ENCODE measurements at regions not wholly inside any gene's neighbourhood (a gene's known extent, or its start where the extent isn't known, plus 50 kb on each side); places are given as distances from the start of the nearest gene placed in this dataset.

DNA sequence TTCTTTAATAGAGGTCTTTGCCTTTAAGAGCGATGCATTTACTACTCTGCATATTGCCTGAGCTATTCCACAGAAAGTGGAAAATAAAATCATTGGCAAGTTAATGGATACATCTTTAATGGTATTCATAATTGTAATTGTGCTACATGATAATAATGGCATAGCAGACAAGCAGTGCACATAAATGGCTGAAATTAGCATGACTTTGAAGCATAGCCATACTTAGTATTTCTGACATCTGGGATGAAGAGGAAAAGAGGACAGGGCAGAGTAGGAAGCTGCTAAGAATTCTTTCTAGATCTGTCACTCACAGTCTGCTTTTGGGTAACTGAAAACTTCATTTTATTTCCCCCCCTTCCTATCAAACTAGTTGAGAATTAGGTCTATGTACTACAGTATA is 195.0 kb upstream of the NRIP1 start:
- ATAC-seq (no peak), DNase-seq (ENCODE audit: missing footprints) (no peak)
- intact Hi-C loops (cut with DNase I): no loop called here

DNA sequence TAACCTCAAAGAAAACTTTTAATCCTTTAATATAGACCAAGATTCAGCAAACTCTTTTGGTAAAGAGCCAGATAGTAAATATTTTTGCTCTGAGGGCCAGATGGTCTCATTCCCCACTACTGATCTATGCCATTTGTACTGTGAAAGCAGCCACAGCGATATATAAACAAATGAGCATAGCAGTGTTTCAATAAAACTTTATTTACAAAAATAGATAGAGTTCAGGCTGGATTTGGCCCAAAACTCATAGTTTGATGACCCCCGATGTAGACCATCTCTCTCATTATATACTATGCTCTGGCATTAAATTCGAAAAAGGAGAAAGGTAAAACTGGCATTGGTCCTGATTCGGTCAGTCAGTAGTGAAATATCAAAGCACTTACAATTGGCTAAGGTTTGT is 195.8 kb upstream of the NRIP1 start:
- DNase-seq (ENCODE audit: missing footprints): no peak
- intact Hi-C loops (cut with DNase I): no loop called here
- no peak for ATAC-seq

DNA sequence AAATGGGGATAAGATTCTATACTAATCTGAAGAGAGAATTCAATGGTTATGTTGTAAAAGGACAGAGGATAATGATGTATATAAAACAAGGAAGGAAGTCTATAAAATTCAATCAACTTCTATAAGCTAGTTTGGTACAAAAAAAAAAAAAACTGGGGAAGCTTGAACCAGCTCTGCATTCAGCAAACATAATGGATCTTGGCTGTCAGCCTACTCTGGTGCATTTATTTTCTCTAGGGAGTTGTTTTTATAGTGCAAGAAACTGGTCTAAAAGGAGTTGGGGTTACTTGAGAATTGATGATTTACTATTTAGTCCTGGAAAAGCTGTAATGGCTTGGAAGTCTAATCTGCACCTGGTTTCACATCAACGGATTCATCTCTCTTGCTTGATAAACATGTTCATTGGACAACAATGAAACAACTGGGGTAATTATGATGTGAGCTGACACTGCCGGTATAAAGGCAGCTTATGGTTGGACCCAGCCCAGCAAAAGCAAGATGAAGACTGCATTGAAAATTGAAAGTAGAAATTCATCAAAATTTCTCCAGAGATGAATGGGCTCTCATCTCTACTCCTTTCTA is 199.4 kb upstream of the NRIP1 start:
- no peak for ATAC-seq
- DNase-seq (ENCODE audit: missing footprints): no peak
- intact Hi-C loops (cut with DNase I): no loop called here

DNA sequence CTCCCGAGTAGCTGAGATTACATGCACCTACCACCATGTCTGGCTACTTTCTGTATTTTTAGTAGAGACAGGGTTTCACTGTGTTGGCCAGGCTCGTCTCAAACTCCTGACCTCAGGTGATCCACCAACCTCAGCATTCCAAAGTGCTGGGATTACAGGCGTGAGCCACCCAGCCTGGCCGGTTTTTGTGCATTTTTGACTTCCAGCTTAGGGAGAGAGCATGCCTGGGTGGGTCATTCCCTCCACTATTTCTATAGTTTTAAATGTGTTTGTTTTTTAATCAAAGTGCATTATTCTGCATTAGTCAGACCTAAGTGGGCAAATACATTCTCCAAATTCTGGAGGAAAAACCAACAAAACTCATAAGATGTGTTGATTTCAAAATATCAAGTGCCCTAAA is 207.4 kb upstream of the NRIP1 start:
- intact Hi-C loops (cut with DNase I): no loop called here
- no peak for DNase-seq (ENCODE audit: missing footprints)

DNA sequence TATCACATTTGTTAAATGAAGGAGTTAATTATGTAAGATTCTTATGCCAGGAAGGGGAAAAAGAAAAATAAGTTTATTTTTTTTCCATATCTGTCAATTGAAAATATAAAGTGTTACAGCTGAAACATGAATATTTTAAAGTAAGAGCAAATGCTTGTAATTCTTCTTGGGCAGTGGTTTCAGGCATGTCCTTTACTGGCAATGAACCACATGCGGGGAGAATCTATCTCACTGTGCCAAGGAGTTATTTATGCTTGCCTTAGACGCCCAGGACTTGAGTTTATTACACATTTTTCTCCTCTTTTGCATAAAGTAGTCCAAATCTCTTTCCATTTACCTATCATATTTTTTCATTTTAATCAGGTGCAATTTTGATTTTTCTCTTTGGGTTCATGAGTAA is 207.8 kb upstream of the NRIP1 start:
- no peak for ATAC-seq
- intact Hi-C loops (cut with DNase I): no loop called here
- DNase-seq (ENCODE audit: missing footprints): no peak

More for the DNA sequence above, 207.4 kb upstream of the NRIP1 start:
- no peak for ATAC-seq

DNA sequence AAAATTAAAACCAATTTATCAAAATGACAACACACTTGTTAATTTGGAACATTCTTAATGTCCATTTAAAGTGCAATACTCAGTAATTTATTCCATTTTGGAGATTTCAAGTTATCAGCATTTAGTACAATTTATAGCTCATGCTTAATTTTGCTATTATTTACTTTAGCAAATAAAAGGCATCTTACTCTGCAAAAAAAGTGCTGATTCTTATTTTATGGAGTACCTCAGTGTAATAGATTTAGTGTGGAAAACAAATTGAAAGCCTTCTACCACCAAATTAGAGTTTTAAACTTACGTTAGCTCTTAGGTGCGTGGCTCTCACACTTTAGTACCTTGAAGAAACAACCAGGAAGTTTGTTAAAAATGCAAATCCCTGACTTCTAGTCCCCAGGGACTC is 208.4 kb upstream of the NRIP1 start:
- ATAC-seq: no peak
- intact Hi-C loops (cut with DNase I): no loop called here
- DNase-seq (ENCODE audit: missing footprints): no peak

DNA sequence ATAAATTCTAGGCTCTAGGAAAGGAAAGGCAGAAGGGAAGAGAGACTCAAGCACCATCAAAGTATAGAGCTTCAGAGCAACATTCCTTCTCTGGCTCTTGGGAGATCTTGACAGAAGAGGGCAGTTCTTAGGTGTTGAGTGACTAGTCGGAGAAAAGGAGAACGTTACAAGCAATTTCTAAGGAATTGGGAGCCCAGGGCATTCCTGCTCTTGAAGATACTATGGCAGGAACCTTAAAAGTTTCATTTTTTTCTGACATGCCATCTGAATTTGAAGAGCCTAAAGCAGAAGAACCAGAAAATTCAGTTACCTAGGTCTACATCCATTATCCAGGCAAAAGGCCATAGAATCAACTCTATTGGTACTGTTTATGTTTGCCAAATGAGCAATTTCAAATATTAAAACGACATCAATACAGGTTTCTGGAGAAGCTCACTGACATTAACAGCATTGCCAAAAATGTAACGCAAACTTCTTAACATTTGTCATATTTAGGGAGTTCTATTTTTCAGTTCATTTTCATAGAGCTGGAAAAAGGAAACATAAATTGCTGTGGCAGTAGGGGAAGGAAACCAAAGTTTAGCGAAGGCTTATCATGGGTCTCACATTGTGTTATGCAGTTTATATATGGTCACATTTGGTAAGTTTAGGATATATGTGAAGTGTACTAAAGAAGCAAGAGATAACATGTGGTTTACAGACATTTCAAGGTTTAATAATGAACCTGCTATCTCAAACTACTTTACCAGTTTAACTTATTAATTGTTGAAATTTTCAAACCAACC is 210.1 kb upstream of the NRIP1 start:
- no peak for DNase-seq (ENCODE audit: missing footprints)
- intact Hi-C loops (cut with DNase I): no loop called here
- ATAC-seq: no peak

DNA sequence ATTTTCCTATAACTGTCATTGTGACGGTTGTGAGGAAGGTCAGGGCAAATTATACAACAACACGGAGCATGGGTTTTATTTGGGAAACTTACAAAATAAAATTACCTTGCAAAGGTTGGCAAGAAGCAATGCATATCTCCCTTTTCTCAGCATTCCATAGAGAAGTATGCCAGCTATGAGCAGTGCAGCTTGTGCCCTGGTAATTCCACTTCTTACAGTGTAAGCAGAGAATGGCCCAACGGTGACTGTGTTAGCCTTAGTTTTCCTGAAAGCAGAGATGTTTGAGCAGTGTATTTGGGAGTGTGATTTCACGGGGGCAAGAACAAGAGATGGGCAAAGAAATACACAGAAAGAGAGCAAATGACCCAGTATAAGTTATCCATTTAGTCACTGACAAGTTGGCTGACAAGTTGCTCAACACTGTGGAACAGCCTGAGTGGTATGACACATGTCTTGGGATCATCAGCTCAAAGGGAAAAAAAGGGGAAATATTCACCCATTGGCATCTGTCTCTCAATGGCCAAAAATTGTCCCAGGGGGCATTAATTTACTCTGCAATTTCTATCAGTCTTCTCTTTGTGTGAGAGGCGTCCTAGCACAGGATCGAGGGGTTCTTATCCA is 210.9 kb upstream of the NRIP1 start:
- DNase-seq (ENCODE audit: missing footprints) (no peak), ATAC-seq (no peak)
- intact Hi-C loops (cut with DNase I): no loop called here

DNA sequence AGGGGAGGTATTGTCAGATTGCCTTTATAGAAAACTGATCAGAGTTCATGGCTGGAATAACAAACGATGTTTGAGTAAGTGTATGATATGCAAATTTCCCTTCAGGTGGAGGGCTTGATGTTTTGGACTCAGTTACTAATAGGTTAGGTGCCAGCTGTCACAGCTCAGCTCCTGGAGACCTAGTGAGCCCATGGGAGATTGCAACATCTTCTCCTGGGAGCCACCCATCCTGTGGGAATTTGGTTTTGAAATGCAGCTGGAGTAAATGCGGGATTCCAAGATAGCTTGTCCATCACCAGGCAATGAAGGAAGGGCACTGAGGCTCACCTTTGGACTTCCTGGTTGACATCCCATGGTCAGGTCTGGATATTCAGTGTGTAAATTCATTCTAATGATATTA is 211.4 kb upstream of the NRIP1 start:
- ATAC-seq: no peak
- DNase-seq (ENCODE audit: missing footprints): no peak
- intact Hi-C loops (cut with DNase I): no loop called here

DNA sequence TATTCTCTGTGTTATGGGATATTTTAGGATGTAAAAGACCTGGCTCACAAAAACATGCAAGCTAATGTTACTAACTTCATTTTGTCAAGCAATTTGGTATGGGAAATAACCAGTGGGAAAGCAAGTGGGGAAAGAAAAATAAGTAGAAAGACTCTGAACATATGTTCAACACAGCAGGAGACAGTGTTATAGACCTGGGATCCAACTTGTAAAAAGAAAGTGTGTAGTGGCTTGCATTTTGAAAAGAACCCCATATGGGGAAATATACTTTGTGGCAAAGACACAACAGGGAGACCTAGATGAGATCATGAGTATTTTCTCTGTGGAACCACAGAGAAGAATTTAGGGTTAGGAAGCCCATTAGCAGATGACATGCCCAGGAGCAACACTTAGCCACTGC is 212.7 kb upstream of the NRIP1 start:
- no peak for ATAC-seq
- intact Hi-C loops (cut with DNase I): no loop called here

DNA sequence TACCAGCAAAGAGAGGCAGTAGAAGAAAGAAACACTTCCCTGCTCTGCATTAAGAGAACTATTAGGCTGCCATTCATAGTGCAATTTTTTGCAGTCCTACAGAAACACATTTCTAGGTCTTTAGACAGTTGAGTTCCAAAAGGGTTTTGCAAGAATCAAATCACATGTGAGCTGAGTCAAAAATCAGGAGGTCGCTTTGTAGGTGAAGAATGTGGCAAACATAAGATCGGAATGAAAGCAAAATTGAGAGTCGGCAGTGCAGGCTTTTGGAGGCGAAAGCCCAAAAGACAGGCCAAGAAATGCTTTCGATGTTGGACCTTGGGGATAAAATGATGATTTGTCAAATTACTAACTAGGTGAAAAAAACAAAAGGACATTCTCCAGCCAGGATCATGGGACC is 213.5 kb upstream of the NRIP1 start:
- DNase-seq (ENCODE audit: missing footprints) (no peak), ATAC-seq (no peak)
- intact Hi-C loops (cut with DNase I): no loop called here

More for the DNA sequence above, 212.7 kb upstream of the NRIP1 start:
- no peak for DNase-seq (ENCODE audit: missing footprints)

DNA sequence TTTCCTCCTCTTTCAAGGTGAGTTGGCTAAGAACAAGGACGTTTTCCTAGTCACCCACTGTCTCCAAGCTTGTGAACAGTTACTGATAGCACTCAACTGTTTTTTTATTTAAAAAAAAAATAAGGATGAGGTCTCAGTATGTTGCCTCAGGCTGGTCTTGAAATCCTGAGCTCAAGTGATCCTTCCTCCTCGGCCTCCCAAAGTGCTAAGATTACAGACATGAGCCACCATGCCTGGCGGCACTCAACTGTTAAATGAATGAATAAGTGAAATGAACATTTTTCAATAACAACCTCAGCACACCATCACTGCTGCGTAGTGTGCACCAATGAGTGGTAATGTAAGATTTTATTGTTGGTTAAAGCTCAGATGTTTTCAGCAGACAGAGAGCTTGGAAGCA is 214.1 kb upstream of the NRIP1 start:
- ATAC-seq: no peak
- intact Hi-C loops (cut with DNase I): no loop called here
- DNase-seq (ENCODE audit: missing footprints): no peak

DNA sequence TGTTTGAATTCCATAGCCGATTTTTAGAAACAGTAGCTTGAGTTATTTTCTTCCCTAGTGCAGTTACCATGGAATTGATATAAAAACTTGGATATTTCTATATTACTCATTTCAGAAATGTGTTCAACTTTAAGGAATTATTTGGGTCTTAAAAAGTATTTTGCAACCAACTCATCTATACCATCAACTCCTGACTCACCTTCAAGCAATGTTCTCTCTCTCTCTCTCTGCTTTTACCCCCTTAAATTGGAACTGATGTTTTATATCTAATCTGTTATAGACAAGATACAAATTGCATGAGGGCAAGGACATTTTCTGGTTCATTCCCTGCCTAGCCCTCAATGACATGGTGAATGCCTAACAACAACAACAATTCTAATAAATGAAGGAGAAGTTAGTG is 214.7 kb upstream of the NRIP1 start:
- intact Hi-C loops (cut with DNase I): no loop called here
- ATAC-seq: no peak
- DNase-seq (ENCODE audit: missing footprints): no peak

DNA sequence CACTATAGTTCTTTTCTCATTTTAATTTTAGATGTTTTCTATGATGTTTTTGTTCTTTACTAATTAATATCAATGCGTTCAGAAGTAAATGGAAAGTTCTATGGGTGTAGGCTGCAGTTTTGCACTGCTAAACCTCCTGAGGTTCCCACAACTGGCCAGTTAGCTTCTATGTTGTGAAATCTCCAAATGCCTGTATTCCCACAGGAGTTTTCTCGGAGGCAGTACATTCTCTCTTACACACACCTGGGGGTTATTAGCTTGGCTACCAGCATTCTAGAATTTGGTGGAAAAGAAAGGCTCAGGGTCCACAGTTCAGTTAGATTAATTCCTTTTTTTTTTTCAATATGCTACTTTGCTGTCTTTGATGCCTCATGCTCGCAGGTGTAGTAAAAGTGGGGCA is 216.9 kb upstream of the NRIP1 start:
- DNase-seq (ENCODE audit: missing footprints) (no peak), ATAC-seq (no peak)
- intact Hi-C loops (cut with DNase I): no loop called here

DNA sequence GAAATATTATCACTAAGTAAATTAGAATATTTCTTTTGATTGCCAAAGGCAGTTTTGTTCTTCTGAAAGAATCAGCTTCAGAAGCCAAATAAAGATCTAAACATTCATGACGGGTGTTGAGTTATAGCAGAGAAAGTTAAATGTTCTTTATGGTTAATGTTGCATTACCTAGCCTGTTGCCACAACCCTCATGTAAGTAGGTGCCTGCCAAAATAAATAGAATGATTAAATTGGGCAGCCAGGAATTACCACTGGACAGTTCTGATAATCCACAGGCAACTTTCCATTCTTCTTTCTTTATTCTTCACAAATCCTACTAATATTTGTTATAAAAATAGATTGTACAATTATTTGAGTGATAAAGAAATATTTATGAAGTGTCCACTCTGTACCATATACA is 217.9 kb upstream of the NRIP1 start:
- DNase-seq (ENCODE audit: missing footprints) (no peak), ATAC-seq (no peak)
- intact Hi-C loops (cut with DNase I): no loop called here

DNA sequence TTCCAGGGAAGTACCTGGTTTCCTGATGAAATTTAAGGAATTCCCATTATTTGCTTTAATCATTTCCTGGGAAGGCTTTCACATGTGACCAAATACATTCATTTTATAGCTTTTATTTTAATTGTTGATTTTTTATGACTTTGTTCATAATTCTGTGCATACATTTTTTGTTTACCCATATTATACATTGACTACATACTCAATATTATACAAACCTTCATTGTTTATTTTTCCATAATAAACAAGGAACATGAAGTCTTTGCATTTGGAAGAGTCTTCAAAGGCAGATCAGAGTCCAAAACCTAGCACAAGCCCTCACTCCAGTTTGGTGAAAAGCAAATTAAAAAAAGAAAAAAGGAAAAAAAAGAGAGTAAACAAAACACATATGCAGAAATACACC is 218.3 kb upstream of the NRIP1 start:
- DNase-seq (ENCODE audit: missing footprints) (no peak), ATAC-seq (no peak)
- intact Hi-C loops (cut with DNase I): no loop called here

DNA sequence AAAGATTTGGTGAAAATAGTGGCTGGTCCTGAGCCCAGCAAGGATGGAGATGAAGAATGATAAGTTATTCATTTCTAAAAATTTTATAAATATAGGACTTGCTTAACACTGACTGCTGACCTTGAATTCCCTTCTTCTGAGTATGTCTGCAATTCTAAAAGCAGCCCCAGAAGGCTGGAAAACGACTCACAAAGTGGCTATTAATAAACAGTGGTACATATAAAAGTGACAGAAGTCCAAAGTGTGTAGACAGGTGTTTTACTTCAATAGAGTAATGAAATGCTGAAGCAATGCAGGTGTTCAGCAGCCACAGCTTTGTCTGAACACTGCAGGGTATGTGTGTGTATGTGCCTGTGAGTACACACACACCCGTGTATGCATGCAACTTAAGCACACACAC is 219.0 kb upstream of the NRIP1 start:
- intact Hi-C loops (cut with DNase I): no loop called here
- no peak for ATAC-seq
- no peak for DNase-seq (ENCODE audit: missing footprints)

DNA sequence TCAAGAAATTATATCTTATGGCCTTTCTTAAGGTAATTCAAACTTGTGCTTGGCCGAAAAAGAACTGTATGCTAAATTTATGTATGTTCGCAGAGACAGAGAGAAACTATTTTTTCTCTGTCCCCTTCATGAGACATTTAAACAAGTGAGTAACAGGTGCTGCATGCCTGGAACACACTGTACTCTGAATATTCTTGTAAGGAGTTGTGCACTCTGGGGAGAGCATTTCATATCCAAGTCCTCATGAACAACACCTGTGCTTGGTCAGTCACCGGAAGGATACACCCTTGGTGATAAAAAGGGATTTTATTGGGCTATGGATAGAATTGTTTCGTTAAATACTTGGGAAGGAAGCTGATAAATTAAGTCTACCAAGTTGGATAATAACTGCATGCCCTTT is 220.8 kb upstream of the NRIP1 start:
- DNase-seq (ENCODE audit: missing footprints): no peak
- intact Hi-C loops (cut with DNase I): no loop called here
- ATAC-seq: no peak

DNA sequence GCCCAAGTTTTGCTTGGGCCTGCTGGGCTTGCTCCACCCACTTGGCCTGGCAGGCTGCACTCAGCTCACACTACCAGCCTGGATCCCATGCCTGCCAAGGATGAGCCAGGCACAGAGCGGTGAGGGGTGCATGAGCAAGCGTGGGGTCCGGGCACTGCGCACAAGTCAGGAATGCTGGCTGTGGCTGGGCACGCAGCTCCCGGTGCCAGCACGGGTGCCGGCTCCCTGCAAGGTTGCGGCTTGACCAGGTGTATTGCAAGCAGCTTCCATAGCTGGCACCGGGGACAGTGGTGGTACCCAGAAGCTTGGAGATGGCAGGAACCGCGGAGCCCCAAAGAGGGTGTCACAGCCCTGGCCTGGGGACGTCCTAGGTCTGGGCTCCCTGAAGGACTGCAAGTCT is 224.4 kb upstream of the NRIP1 start:
- DNase-seq (ENCODE audit: missing footprints) (peak; percentile 60), ATAC-seq (no peak)
- intact Hi-C loops (cut with DNase I): no loop called here
